Motor neuron (in vitro differentiated cells): ENCODE measurements at regions not wholly inside any gene's neighbourhood (a gene's known extent, or its start where the extent isn't known, plus 50 kb on each side); places are given as distances from the start of the nearest gene placed in this dataset.
"Not testable (repeated sequence)": the region's sequence is repeated elsewhere in the genome, so short reads cannot be mapped to it uniquely, and the experiment has no call there.

Source experiments
- ATAC-seq, 8 experiments: fragments of 200-7000 bp; cut with Tn5 transposase; replicated peaks in 6 of 8; 2 replicates each; pipeline ENCODE4 v1.8.0; 2021; ENCODE audit warnings: mild to moderate bottlenecking in 8 of 8, moderate library complexity in 8 of 8
- H3K27ac ChIP-seq, 2 donors: fragments of 250-450 bp; sonication (Bioruptor Pico); 2 replicates each; pipeline ENCODE4 v1.9.0; 2021; ENCODE audit warnings: antibody characterized with exemption in 2 of 2, mild to moderate bottlenecking in 2 of 2, moderate library complexity in 1 of 2
- H3K4me1 ChIP-seq, 2 donors: fragments of 250-450 bp; sonication (Bioruptor Pico); replicated peaks in 1 of 2; 2 replicates each; pipeline ENCODE4 v1.6.1; 2021; ENCODE audit warnings: antibody characterized with exemption in 2 of 2, mild to moderate bottlenecking in 2 of 2, moderate library complexity in 1 of 2
- H3K4me3 ChIP-seq, 5 donors: fragments of 250-450 bp; sonication (Bioruptor Pico); 2 replicates each; pipeline ENCODE4 v1.9.0; 2021; ENCODE audit warnings: antibody characterized with exemption in 5 of 5, mild to moderate bottlenecking in 5 of 5, moderate library complexity in 4 of 5
- WGBS, 10 experiments: fragments of 450-650 bp; shearing (Covaris generic); methylation state at CpG; one replicate each; pipeline ENCODE4 v1.0.0; 2022; 5-methylcytosine and 5-hydroxymethylcytosine counted together
- in situ Hi-C, 9 experiments: fragments of 400-800 bp; cut with MboI; loops; one replicate each; pipeline ENCODE4 v1.15.0; 2021; ENCODE audit warnings: low sequenced_read_pairs in 9 of 9, low pct_unique_long_range_greater_than_20kb in 2 of 9; ENCODE audit not compliant: unreplicated experiment in 9 of 9

- in situ Hi-C loops, H3K4me3 ChIP-seq, ATAC-seq, H3K27ac ChIP-seq: not testable (repeated sequence)
- peaks cover 9 to 11% of the 10 kb centered on the region in 2 donors for H3K4me1 ChIP-seq
- WGBS, 10 experiments = 0 to 100% (median 67%) methylated on average over 1 to 3 of the region's 3 CpGs; no CpG with 5 or more reads in 4 of the 10 experiments
These were observed 1167.2 kb downstream of the TAF11L14 start for GRCh38 chr5:18801413-18801812.

GRCh38 chr5:18802336-18802735 lies 1168.1 kb downstream of the TAF11L14 start:
- ATAC-seq = no peak
- Histone ChIP-seq H3K4me3 (no peak overlapping the region), H3K27ac (no peak overlapping the region), H3K4me1 (peaks cover 2 to 8% of the 10 kb centered on the region in 2 donors)
- in situ Hi-C loops = no loop called here
- WGBS, 10 experiments = 0 to 93% (median 56%) methylated on average over 1 to 2 of the region's 2 CpGs; no CpG with 5 or more reads in 1 of the 10 experiments

DNA sequence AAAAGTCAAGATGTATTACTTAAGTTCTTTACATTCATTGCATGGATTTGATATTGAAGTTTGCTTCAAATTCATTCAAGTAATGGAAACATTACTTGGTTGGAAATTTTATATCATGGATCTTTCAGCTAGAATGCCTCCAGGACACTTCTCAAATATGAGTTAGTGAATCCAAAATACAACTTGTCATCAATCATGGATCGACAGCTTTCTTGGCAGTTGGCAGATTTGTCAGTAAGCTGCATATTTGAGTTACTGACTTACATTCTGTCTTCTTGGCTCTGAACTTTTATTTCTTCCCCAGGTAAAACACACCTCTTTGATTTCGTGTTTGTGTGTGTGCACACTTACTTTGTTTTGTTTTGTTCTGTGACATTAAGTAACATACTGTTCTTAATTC lies 1171.1 kb downstream of the TAF11L14 start:
- H3K4me3 ChIP-seq = no peak overlapping the region
- no peaks in the 10 kb centered on the region for H3K4me1 ChIP-seq
- 0 to 100% (median 75%) methylated on average over 1 to 2 of the region's 2 CpGs; no CpG with 5 or more reads in 3 of the 10 experiments for WGBS, 10 experiments
- no peak overlapping the region for H3K27ac ChIP-seq
- in situ Hi-C loops = no loop called here
- no peak for ATAC-seq

DNA sequence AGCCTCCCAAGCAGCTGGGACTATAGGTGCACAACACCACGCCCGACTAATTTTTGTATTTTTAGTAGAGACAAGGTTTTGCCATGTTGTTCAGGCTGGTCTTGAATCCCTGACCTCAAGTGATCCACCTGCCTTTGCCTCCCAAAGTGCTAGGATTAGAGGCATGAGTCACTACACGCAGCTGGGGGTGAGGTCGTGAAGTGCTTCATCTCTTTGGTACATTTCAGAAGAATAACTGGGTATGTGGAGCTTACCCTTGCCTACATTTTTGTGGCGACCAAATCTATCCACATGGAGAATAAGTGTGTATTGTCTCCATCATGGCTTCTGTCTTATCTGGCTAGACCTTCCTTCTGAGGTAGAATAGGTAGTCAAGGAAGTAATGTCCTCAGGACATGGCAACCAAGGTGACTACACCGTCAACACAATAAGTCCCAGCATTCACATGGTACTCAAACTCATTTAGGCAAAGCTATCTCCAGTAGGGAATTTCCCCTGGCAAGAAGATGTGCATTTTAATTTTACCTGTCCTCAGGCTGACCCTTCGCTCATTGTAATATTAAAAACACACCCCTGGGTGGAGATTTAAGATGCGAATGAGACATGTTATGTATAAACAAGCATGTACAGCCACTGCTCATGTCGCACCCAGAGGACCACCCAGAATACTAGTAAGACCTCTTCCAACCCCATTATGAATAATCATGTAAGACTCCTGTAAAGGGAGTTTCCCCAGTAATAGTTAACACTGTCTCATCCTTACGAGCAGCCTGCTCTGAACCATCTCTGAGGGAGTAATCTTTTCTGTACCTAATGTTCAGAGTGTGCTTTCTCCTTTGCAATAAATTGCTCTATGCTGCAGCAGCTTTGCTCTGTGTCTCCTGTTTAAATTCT lies 1173.2 kb downstream of the TAF11L14 start:
- ATAC-seq = peak in 3 of 8 experiments; percentile 89 to 97 (median 94)
- WGBS, 10 experiments = 10 to 93% (median 77%) methylated on average over 1 to 7 of the region's 10 CpGs
- Histone ChIP-seq H3K4me3 (no peak overlapping the region), H3K4me1 (no peaks in the 10 kb centered on the region), H3K27ac (no peak overlapping the region)
- in situ Hi-C loops = no loop called here

DNA sequence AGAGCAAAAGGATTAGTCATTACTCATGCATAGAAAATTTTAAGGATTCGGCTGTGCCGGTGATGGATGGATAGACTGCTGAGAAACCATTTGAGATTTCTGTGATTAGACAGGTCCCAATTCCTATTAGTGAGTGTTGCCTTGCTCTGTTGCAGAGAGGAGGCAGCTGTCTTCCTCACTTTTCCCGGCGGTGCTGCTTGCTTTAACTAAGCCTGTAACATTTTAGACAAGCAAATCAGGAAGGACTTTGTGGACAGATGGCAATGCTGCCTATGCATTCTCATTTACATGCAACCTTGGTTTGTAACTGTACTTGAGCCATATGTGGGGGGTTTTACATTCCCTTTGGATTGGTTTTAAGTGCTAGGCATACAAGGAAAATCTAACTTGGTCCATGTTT lies 1176.3 kb downstream of the CDH18 start:
- in situ Hi-C loops = no loop called here

DNA sequence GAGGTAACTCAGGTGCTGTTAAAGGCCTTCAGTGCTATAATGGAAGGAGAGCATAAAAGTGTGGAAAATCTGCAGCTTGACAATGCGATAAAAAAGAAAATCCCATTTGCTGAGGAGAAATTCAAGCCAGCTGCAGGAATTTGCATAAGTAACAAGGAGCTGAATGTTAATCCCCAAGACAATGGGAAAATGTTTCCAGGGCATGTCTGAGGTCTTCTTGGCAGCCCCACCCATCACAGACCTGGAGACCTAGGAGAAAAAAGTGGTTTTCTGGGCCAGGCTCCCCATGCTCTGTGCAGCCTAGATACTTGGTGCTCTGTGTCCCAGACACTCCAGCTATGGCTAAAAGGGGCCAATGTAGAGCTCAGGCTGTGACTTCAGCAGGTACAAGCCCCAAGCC lies 1159.6 kb downstream of the CDH18 start:
- peak in 1 of 8 experiments; percentile 32 for ATAC-seq
- in situ Hi-C loops = no loop called here
- 75 to 100% (median 100%) methylated on average over 1 of the region's 1 CpG; no CpG with 5 or more reads in 4 of the 10 experiments for WGBS, 10 experiments
- Histone ChIP-seq H3K4me1 (no peaks in the 10 kb centered on the region), H3K4me3 (no peak overlapping the region), H3K27ac (no peak overlapping the region)

More for the DNA sequence above, 1176.3 kb downstream of the CDH18 start:
- Histone ChIP-seq H3K27ac (no peak overlapping the region), H3K4me1 (no peaks in the 10 kb centered on the region), H3K4me3 (no peak overlapping the region)
- WGBS, 10 experiments = 20 to 94% (median 43%) methylated on average over 2 to 4 of the region's 4 CpGs; no CpG with 5 or more reads in 2 of the 10 experiments
- peak in 3 of 8 experiments; percentile 31 to 48 (median 40) for ATAC-seq

DNA sequence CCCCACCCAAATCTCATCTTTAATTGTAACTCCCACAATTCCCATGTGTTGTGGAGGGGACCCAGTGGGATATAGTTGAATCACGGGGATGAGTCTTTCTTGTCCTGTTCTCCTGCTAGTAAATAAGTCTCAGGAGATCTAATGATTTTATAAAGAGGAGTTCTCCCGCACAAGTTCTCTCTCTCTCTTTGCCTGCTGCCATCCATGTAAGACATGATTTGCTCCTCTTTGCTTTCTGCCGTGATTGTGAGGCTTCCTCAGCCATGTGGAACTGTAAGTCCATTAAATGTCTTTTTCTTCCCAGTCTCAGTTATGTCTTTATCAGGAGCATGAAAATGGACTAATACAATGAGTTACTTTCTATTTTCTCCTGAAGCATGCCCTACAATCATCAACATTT lies 1158.5 kb downstream of the CDH18 start:
- Histone ChIP-seq H3K4me1 (no peaks in the 10 kb centered on the region), H3K27ac (no peak overlapping the region), H3K4me3 (no peak overlapping the region)
- 0 to 100% (median 79%) methylated on average over 1 to 3 of the region's 3 CpGs; no CpG with 5 or more reads in 2 of the 10 experiments for WGBS, 10 experiments
- in situ Hi-C loops = no loop called here
- ATAC-seq = no peak

DNA sequence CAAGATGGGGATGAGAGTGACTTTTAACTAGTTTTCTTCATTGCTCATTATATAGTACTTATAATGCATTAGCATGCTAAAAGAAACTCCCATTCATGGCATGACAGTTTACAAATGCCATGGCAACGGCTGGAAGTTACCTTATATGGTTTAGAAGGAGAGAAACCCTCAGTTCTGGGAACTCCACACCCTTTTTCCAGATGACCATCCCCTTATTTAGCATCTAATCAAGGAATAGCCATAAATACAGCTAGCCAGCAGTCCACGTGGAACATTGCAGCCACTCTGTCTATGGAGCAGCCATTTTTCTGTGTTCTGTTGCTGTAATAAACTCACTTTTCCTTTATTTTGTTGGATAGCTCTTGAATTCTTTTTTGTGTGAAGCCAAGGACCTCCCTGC lies 1137.8 kb downstream of the CDH18 start:
- 10 to 73% (median 35%) methylated on average over 1 to 2 of the region's 2 CpGs; no CpG with 5 or more reads in 2 of the 10 experiments for WGBS, 10 experiments
- no peak overlapping the region for H3K27ac ChIP-seq
- peaks cover 0 to 3% of the 10 kb centered on the region in 2 donors for H3K4me1 ChIP-seq
- H3K4me3 ChIP-seq = no peak overlapping the region
- in situ Hi-C loops = no loop called here
- peak; percentile 32 to 94 (median 64) for ATAC-seq

DNA sequence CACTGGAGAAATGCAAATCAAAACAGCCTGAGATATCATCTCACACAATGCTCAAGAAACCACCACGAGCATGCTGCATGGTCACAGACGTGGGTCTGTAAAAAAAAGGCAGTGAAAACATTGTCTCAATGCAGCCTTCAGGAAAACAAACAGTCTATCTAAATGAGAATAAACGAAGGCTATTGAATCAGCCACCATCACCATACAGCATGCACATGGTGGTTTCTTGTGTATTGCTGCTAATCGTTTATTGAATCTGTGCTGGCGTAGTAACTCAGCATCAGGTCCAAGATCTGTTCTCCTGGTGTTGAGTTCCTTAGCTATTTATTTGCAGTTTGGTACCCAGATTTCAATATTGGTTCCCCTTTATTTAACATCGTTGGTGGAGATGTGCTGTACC lies 1115.0 kb downstream of the CDH18 start:
- WGBS, 10 experiments = 3 to 93% (median 50%) methylated on average over 2 to 6 of the region's 6 CpGs
- in situ Hi-C loops = no loop called here
- H3K4me1 ChIP-seq = no peaks in the 10 kb centered on the region
- ATAC-seq = peak in 5 of 8 experiments; percentile 38 to 67 (median 54)
- no peak overlapping the region for H3K27ac ChIP-seq
- no peak overlapping the region for H3K4me3 ChIP-seq

- in situ Hi-C loops = no loop called here
- H3K4me1 ChIP-seq = no peaks in the 10 kb centered on the region
- no peak overlapping the region for H3K27ac ChIP-seq
- H3K4me3 ChIP-seq = no peak overlapping the region
- ATAC-seq = no peak
- 0 to 100% (median 90%) methylated on average over 1 of the region's 1 CpG; no CpG with 5 or more reads in 1 of the 10 experiments for WGBS, 10 experiments
These were observed 1111.4 kb downstream of the CDH18 start for GRCh38 chr5:18876565-18876964.

DNA sequence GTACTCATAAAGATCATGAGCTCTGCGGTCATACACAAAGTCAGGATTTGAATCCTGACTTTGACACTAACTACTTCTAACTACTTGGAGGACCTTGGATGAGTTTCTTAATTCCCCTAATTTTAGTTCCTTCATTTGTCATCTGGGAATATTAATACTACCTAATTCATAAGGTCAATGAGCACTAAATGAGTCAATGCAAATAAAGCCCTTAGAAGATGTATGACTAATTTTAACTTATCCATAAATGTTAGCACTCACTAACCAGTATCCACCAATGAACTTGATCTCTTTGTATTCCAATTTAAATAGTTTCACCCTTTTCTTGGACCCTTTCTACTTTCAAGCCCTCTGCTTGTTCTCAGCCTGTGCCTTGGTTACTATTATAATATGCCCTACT lies 1106.4 kb downstream of the CDH18 start:
- in situ Hi-C loops = no loop called here
- no peak overlapping the region for H3K27ac ChIP-seq
- no peak overlapping the region for H3K4me3 ChIP-seq
- WGBS, 10 experiments = 29 to 100% (median 100%) methylated on average over 1 of the region's 1 CpG; no CpG with 5 or more reads in 4 of the 10 experiments
- H3K4me1 ChIP-seq = no peaks in the 10 kb centered on the region
- no peak for ATAC-seq

GRCh38 chr5:18882154-18882553 lies 1105.8 kb downstream of the CDH18 start:
- 0 to 90% (median 73%) methylated on average over 2 to 3 of the region's 3 CpGs for WGBS, 10 experiments
- H3K4me1 ChIP-seq = no peaks in the 10 kb centered on the region
- peak in 3 of 8 experiments; percentile 30 to 98 (median 42) for ATAC-seq
- no peak overlapping the region for H3K4me3 ChIP-seq
- in situ Hi-C loops = no loop called here
- H3K27ac ChIP-seq = no peak overlapping the region

GRCh38 chr5:18888821-18889220 lies 1099.2 kb downstream of the CDH18 start:
- Histone ChIP-seq H3K4me1 (no peaks in the 10 kb centered on the region), H3K27ac (no peak overlapping the region), H3K4me3 (no peak overlapping the region)
- in situ Hi-C loops = no loop called here
- no peak for ATAC-seq
